ENCODE measurements at regions not wholly inside any gene's neighbourhood (a gene's known extent, or its start where the extent isn't known, plus 50 kb on each side); places are given as distances from the start of the nearest gene placed in this dataset.
"Not testable (repeated sequence)": the region's sequence is repeated elsewhere in the genome, so short reads cannot be mapped to it uniquely, and the experiment has no call there.

DNA sequence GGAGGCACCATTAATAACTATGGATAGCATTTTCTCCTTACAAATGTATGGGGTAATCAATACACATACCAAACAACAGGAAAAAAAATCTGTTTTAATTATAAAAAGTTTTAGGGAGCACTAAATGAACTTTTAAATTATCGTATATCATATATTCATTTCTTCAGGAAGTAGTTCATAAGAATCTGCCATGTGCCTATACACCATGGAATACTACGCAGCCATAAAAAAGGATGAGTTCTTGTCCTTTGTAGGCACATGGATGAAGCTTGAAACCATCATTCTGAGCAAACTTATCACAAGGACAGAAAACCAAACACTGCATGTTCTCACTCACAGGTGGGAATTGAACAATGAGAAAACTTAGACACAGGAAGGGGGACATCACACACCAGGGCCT is 162.1 kb upstream of the RASA1 start:
- no peak for DNase-seq (ENCODE audit: low read depth)

DNA sequence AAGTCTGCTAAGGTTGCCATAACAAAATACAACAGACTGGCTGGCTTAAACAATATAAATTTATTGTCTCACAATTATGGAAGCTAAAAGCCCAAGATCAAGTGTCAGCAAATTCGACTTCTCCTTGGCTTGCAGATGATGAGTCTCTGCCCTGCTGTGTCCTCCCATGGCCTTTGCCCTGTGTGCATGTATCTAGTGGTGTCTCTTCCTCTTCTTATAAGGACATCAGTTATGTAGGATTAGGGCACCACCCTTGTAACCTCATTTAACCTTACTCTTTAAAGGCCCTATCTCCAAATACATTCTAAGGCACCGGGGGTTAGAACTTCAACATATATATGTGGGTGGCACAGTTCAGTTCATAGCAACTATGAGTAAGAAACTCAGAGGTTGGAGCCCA is 157.9 kb upstream of the RASA1 start:
- DNase-seq (ENCODE audit: low read depth) = no peak

DNA sequence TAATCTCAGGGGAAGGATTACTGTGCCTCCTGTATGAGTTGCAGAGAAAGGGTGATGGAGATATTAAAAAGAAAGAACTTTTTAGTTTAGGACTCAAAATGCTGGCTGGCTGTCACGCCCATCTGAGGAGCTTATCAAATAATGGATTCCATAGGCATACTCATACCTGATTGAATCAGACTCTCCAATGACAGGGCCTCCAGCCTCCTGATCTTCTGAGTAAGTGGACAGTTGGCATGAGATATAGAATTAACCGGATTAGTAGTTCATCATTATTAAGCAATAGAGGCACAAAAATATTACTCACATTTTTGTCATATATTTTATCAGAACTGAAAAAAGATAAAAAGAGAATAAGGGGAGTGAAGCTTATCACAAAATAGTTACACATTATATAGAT is 157.0 kb upstream of the RASA1 start:
- no peak for DNase-seq (ENCODE audit: low read depth)

DNA sequence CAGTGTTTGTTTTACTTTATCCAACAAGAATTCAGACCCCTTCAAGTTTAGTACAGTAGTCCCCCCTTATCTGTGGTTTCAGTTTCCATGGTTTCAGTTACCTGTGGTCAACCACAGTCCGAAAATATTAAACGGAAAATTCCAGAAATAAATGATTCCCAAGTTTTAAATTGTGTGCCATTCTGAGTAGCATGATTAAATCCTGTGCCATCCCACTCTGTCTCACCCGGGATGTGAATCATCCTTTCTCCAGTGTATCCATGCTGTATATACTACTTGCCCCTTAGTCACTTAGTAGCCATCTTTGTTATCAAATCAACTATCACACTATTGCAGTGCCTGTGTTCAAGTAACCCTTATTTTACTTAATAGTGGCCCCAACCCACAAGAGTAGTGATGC is 153.8 kb upstream of the RASA1 start:
- DNase-seq (ENCODE audit: low read depth) = no peak

DNA sequence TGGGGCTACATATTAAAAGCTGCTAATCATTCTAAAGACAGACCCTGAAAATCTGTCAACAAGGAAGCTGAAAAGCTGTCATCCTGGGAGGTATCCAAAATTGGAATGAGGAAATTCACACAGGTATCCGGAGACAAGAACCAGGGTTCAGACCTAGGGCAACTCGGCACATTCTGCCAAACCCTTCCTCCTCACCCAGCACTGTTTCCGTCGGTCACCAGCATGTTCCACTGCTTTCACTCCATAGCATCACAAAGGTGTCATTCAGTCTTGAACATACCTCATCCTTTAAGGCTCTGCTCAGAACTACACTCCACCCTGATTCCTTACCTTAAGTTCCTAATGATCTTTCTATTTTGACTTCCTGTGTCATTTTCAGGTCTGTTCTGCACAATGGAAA is 153.1 kb upstream of the RASA1 start:
- DNase-seq (ENCODE audit: low read depth) = no peak

DNA sequence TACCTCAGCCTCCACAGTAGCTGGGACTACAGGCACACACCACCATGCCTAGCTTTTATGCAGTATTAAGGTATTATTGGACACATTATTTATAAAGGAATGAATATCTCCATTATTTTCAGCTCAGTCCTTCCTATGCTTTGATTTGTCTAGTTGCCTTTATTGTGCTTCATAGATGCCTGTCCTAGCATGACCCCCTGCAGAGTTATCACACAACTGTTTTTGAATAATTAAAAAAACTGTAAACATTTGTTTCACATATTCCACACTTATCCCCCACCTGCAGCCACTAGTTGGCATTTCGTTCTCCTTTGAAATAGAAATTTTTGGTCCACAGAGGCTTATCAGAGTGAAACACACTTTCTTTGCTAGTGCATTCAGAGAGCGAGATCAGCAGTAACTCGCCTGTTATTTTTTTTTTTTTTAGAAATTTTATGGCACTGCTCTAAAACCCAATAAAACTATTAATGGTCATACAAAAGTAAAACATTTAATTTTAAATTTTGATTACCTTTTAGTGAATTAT is 151.8 kb upstream of the RASA1 start:
- DNase-seq (ENCODE audit: low read depth) = no peak

DNA sequence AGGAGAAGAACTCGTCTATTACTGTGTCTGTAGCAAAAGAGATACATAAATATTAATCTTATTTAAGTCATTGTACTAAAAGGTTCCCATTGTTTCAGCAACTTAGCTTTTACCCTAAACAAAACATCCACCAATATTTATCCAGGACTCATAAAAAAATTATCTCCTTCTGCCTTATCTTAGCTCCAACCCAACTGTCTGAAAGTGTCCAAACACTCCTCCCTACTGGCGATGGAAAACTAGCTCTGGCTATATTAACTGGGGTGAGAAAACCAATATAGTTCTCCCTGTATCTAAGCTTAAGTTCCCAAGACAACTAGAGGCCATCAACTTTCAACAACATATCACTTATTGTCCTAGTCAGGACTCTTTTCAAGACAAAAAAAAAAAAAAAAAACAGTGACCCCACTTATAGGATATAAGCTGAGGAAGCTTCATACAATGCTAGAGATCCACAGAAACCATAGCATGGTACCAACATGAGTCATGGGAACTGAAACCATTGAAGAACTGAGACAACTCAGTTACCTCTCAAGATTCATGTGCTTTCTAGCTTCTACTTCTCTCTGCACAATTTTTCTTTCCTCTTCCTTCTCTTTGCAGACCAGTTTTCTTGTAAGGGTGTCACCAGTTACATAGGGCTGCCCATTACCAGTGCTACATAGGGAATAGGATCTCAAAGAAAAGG is 150.7 kb upstream of the RASA1 start:
- no peak for DNase-seq (ENCODE audit: low read depth)

DNA sequence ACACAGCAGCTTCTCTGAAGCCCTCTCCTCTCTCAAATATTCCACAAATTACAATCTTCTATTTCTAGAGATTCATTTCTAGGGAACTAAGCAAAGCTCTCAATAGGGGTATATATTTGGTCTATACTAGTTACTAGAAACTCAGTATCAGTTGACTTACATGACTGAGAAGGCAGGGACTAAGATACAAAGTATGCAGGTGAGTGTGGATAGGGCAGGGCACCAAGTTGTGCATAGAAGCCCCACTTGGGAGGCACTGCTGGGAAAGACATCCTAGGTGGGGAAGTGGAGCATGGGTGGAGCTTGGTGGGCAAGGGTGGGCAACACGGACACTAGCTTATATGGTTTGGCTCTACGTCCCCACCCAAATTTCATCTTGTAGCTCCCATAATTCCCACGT is 148.1 kb upstream of the RASA1 start:
- no peak for DNase-seq (ENCODE audit: low read depth)

DNA sequence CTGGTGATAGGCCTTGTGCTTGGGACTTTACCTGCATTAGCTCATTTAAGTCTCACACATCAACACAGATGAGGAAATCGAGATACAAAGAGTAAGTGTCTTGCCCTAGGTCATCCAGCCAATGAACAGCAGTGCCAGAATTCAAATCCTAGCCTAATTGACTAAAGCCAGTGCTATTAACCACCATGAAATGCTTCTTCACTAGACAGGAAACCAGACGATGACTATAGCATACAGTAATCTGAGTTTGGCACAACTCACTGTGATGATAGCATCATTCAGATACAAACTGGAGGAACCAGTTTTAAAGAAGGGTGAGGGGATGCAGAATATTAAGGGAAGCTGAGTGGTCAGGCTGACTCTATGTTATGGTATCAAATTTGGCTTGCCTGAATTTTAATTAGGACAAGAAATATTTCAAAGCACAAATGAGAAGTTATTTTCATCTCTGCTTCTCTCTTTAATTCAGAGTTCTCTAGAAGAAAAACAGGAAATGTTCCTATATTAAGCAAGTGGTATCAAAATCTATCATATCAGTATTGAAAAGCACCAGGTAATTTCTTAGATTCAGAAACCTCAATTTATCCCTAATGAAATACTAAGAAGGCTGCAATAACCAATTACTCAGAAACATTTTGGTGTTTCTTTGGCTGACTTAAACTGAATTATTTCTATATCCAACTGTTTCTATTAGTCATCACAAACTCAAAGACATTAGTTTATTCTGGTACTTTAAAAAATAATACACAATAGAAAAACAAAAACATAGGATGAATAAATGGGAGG is 147.0 kb upstream of the RASA1 start:
- no peak for DNase-seq (ENCODE audit: low read depth)

DNA sequence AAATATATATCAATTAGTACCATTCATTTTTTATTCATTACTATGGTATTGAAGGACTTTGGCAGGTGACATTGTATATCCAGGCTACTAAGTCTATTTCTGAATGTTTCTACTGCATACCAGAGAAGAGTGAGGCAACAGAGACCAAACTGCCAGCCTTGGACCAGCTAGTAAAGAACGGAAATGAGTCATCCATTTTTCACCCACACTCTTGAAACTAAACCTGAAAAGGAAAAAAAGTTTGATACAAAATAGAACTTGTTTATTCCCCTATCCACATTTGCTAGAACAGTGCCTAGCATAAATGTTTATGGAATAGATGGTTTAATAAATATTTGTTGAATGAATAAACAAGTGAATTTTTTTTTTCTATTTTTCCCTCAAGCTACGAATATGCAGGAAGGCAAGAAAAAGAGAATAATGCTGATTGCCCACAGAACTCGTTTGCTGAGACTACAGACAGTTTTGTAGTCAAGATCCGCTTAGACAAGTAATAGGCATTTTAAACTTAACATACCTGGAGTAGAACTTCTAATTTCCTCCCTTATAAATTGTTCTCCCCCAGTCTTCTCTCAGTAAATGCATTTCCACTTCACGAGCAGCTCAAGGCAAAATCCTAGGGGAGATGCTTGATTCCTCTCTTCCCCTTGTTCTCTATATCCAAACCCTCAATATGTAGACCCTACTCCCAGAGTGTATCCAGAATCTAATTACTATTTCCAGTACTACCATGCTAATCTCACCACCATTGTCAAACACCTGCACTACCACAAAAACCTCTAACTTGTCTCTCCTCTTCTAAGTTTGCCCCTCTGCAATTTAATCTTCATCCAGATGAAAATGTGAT is 146.2 kb upstream of the RASA1 start:
- DNase-seq (ENCODE audit: low read depth) = no peak

DNA sequence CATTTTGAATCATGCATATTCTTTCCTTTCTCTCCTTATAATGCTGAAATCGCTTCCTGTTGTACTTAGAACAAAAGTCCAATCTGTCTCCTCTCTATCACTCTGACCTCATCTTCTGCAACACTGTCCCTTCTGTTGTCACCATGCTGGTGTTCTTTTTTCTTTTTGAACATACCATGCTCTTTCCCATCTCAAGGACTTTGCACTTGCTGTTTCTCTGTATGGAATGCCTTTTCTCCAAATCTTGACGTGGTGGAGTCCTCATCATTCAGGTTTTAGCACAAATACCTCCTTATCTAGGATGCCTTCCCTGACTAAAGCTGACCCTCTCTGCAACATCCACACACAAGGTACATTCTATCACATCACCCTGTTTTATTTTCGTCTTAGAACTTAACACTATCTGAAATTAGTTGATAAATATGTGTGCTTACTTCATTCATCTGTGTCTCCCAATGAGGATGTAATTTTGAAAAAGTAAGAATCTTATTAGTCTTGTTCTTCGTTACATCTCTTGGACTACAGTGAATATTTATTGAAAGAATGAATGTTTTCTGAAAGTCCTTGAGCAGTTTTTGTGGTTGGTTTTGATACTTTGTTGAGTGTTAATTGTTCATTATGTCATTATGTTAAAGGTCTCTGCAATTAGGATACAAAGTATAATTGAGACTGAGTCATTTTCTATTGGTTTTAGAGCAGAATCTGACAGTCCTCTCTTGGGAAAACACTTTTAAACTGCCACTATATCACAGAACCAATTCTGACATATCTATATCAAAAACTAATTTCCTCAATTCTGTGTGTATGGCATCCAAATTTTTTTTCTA is 145.3 kb upstream of the RASA1 start:
- DNase-seq (ENCODE audit: low read depth) = no peak

DNA sequence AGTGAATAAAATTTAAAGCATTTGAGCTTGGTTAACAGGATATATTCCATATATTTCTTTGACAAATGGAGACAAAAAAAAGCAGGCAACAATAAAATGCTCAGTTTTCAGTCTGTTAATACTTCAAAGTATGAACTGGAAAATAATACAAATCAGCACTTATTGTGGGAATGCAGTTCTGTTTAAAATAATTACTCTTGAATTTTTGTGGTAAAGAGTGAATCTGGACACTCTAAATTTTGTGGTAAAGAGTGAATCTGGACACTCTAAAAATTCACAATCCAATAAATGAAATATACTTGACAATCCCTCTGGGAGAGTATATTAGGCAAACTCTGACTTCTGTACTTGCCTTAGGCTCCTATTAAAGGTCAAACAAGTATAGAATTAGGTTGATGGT is 141.9 kb upstream of the RASA1 start:
- DNase-seq (ENCODE audit: low read depth) = no peak

DNA sequence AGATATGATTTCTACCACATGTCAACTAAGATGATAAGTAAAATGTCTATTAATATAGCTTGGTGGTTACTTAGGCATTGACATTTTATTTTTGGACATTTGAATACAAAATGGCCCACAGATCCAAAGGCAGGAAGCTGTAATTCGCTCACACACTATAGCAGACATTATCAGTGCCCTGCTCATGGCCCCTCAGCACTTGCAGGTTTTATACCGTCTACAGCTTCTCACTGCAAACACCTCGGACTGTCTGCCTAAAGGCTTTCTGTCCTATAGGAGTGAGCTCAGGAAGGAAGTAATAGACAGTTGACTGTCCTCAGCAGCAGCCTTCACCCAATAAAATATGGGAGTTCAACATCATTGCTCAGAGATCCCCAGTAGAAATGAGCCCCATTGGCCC is 140.8 kb upstream of the RASA1 start:
- no peak for DNase-seq (ENCODE audit: low read depth)

DNA sequence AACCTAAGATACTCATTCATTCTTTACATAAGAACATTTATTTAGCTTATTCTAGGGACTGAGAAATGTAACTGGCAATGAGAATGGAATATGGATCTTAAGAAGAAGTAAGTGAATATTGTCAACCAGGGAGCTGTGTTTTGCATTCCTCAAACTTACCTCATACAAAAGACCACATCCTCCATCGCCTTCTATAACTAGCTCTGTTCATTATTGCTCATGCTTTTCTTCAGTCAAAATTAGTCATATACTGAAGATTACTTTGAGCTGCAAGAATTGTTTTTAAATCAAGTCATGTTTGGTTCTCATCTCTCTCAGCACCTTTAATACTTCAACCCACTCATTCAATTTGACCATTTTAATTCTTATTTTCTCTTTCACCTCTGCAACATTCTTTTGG is 140.3 kb upstream of the RASA1 start:
- DNase-seq (ENCODE audit: low read depth) = no peak

DNA sequence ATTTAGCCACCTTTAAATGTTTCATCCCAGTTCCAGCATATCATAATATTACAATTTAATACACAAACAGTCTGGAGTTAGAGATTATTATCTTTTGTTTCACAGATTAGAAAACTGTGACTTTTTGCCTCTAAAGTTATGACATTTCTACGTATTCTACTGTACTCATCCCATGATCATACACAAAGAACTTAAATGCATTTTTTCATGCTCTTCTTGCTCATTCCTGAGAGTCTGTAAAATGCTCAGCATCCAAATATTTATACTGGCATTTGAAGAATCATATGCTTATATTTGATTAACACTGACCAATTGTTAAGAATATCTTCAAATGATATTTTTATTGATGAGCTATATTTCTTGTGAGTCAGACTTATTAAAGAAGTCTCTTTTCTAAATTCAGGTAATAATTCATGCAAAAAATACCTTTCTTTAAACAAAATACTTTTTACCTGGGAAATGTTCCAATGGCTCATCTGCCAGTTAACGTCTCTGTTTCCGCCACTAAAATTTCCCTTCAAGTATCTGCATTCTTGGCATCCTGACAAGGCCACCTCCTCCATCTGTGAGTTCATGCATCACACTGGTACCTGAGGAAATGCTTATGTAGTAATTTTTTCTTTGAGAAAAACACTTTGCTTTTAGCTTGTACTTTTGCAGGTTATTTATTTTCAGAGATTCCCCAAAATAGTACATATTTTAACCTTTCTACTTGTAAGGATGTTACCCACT is 139.6 kb upstream of the RASA1 start:
- DNase-seq (ENCODE audit: low read depth) = no peak

DNA sequence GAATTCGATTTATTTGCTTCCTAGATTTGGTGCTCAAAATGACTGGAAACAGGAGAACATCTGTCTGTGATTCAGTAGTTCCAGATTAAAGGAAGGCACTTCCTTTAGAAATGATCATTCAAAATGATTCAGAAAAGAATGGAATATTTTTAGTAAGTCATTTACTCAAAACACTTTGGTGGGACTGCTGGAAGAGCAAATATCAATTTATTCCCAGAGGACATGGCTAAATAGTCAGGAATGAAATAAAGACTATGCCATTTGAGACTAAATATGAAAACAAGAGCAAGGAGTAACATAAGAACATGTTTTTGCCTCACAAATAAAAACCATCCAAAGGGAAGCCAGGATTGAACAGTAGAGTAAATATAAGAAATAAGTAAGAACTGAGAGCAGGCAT is 138.6 kb upstream of the RASA1 start:
- no peak for DNase-seq (ENCODE audit: low read depth)

DNA sequence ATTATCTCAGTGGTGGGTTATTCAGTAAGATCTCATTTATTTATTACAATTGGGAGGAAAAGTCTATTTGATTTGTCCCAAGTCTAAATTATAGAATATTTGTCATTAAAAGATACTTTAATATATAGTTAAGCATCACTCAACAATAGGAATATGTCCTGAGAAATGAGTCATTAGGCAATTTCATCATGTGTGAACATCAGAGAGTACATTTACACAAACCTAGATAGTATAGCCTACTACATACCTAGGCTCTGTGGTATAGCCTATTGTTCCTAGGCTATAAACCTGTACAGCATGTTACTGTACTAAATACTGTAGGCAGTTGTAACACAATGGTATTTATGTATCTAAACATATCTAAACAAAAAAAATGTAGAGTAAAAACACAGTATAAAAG is 135.0 kb upstream of the RASA1 start:
- no peak for DNase-seq (ENCODE audit: low read depth)

DNA sequence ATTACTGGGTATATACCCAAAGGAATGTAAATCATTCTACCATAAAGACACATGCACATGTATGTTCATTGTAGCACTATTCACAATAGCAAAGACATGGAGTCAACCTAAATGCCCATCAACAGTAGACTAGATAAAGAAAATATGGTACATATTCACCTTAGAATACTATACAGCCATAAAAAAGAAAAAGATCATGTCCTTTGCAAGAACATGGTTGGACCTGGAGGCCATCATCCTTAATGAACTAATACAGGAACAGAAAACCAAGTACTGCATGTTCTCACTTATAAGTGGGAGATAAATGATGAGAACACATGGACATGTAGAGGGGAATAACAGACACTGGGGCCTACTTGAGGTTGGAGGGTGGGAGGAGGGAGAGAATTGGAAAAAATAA is 133.2 kb upstream of the RASA1 start:
- not testable (repeated sequence) for DNase-seq (ENCODE audit: low read depth)

DNA sequence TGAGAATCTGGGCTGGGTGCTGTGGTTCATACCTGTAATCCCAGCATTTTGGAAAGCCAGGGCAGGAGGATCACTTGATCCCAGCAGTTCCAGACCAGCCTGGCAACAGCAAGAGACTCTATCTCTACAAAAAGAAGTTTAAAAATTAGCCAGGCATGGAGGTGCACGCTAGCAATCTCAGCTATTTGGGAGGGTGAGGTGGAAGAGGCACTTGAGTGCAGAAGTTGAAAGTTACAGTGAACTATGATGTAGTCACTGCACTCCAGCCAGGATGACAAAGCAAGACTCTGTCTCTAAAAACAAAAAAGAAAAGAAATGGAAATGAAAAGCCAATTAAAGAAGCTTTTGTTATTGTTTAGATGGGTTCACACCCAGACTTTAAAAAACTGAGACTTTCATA is 131.6 kb upstream of the RASA1 start:
- no peak for DNase-seq (ENCODE audit: low read depth)

DNA sequence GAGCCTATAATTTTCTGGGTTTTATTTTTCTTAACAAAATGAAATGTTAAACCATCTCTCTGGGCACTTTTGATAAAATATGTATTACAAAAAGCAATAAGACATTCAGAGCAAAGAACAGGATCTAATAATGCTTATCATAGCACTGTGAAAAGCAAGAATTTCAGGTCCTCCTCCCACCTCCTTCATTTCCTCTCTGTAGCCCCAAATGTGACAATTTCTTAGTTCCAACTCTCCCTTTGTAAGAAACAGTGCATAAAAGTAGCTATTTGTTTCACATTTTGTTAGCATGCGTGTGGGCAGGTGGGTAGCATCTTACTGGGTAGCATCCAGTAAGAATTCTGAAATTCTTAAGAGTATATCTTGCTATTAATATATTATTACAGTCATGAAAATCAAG is 130.9 kb upstream of the RASA1 start:
- DNase-seq (ENCODE audit: low read depth) = no peak

DNA sequence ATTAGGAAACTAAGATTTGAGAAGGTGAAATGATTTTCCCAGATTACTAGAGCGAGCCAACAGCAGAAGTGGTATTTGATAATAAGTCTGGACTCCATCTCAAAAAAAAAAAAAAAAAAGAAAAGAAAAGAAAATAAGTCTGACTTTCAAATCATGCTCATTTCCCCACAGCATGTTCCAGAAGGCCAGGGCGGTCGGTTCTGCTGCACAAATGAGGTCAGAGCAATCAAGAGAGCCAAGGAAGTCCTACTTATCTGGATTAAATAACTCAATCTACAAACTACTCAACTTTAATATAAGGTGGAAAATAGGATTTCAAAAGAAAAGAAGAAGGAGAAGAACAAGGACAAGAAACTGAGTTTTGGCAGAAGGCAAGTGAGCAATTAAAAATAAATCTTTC is 130.4 kb upstream of the RASA1 start:
- no peak for DNase-seq (ENCODE audit: low read depth)

All from stimulated activated CD8-positive, alpha-beta memory T cell treated with anti-CD3 and anti-CD28 coated beads, Interleukin-4, amount 100 ng/mL, for 24 hours (primary cell).